ENCODE measurements at regions not wholly inside any gene's neighbourhood (a gene's known extent, or its start where the extent isn't known, plus 50 kb on each side); places are given as distances from the start of the nearest gene placed in this dataset.
A peak's percentile ranks its signal among the peaks of the same experiment; 100 is the strongest.
"Not testable (repeated sequence)": the region's sequence is repeated elsewhere in the genome, so short reads cannot be mapped to it uniquely, and the experiment has no call there.

DNA sequence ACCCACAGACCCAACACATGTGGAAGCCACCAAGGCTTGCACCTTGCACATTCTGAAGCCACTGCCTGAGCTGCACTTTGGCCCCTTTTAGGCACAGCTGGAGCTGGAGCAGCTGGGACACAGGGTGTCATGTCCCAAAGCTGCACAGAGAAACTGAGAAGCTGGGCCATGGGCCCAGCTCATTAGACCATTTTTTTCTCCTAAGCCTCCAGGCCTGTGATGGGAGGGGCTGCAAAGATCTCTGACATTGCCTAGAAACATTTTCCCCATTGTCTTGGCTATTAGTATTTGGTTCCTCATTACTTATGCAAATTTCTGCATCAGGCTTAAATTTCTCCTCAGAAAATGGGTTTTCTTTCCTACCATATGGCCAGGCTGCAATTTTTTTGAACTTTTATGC is 447.4 kb upstream of the HS3ST1 start:
- DNase-seq, result no peak

DNA sequence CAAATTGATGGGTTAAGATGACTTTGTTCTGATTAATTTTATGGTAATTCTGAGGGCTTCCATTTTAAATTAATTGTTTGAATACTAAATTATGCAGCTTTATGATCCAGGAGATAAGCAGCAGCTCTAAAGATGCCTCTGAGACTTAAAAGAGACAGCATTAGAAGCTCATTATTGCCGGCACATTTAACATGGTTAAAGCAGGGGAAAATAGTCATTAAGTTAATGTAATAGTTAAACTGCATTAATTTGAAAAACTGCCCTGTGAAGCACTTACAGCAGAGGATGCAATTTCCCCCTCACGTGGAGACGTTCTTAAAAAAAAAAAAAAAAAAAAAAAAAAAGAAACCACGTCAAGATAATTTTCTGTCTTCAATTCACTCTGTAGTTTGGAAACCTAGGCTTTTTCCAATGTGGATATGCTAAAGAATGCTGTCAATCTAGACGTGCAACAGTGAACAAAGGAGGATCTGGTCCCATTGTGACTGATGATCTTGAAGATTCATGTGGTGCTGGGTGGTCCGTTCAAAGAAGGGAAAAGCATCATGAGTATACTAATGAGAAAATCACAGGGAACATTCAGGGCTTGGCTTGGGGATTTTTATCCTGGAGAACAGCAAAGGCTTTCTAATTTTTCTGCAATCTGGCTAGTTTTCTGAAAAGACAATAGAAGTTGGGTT is 440.6 kb upstream of the HS3ST1 start:
- no peak for DNase-seq

DNA sequence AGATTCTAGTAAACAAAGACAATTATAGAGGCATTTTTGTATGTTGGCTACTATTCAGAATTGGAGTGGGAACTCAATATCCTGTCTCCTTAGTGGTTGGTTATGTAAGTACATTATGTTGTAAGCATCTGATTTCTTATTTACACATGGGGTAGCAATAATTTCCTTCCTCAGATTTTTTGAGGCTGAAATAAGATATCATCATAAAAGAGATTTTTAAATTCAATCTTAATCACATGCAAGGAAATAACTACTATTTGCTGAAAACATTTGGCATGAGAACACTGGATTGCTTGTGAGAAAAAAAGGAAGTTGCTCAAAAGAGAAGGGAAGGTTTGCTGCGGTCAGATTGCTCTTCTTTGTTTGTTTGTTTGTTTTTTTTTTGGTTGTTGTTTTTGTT is 437.7 kb upstream of the HS3ST1 start:
- DNase-seq, result no peak

DNA sequence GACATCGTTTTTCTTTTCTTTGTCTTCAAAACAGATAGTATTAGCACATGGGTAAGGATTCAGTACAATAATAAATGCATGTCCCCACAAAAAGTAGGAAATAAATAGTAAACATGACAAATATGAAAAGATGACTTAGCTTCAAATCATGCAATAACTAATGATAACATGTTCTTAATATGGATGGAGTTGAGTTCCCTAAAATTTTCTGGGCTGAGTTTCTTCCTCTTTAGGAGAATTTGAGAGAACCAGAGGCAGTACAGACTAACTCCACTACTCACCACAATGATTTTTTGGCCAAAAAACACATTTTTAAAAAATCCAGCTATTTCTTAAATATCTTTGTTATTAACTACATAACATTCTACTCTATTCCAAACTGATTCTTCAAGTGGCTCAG is 432.3 kb upstream of the HS3ST1 start:
- no peak for DNase-seq

DNA sequence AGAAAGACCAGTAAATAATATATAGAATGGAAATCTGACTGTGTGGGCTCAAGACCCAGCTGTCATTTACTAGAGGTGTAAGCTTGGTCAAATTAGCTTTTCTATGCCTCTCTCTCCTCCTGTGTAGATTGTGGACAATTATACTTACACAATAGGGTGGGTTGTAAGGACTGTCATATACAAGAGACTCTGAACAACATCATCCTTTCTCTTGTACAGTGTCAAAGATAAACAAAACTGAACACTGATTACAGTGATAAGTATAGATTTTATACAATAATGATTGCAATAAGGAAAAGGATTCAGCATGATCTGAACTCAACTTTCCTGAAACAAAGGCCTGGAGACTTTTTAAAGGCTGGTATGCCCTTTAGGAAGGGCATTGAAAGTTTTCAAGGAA is 429.2 kb upstream of the HS3ST1 start:
- no peak for DNase-seq

DNA sequence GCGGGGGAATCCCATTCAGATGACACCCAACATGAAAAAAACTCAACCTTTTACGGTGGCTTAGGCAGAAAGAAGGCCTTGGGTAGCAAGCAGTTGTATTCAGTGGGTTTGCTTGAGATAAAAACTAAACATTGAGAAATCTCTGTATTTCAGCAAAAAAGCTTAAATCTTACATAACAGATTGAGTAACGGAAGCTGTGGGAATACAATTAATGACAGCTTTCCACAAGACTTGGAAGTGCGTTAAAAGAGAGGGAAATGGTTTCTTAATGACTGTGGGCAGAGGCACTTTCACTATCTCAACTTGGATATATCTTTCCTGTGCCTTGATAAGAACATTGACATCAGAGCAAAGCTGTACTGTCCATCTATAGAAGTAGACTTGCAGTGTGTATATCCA is 418.5 kb upstream of the HS3ST1 start:
- no peak for DNase-seq

DNA sequence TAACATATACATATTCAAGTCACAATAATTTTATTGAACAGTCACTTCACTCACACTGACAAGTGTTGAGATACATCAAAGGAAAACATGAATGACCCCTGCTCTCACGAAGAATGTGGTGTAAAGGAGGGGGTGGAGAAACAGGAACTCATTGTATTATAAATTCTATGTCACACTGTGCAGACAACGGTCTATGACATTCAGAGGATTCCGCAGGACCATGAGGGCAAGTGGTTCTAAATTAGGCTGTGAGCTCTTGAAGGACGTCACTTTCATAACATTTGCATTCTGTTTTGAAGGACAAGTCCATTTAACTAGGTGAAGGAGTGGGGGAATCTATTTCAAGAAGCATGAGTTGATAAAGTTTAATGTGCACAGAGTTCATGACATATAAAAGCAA is 415.2 kb upstream of the HS3ST1 start:
- no peak for DNase-seq

DNA sequence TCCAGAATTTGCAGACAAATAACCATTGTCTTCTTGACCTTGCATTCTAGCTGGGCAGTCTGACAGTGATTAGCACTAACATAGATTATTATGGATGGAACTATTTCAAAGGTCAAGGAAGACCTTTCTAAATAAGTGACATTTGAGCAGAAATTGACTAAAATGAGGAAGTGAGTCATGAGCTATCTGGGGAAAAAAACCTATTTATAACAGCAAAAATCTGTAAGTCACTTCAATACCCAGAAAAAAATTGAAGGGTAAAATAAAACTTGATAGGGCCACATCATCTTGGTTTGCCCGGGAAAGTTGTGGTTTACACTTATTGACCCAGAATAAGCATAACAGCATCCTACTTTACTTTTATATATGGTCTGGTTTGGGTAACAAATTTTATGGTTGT is 414.6 kb upstream of the HS3ST1 start:
- no peak for DNase-seq

DNA sequence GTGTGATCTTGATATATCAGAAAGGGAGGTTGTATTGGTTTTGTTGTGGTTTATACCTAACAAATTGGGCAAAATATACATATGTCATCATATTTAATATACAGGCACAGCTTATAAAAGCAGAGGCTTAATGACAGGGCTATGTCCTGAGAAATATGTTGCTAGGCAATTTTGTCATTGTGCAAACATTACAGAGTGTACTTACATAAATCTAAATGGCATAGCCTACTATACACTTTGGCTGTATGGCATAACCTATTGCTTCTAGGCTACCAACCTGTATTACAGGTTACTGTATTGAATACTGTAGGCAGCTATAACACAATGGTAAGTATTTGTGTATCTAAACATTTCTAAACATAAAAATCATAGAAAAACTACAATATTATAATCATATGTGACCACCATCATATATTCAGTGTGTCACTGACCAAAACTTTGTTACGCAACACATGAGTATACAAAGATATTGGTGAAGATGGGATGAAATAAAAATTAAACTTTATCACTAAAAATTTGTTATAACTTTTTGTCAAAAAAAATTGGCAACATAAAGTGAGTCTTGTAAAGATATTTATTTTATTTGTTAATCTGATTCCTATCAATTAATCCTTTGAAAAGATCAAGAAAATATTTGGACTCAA is 414.0 kb upstream of the HS3ST1 start:
- no peak for DNase-seq

DNA sequence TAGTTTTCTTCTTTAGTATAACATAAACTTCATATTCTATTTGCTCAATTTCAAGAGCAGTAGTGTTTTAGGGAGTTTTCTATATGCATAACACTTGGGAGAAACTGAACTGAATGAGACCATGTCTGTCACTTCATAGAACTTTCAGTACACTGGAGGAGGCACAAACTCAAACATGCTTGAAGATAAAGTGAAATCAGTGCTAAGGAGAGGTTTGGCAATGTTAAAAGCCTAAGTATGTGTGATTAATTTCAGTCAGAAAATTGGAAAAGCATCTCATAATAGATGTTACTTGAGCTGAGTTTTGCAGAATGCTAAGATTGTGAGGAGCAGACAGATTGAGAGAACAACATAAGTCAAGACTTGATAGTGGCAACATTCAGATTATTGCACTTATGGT is 411.2 kb upstream of the HS3ST1 start:
- no peak for DNase-seq

DNA sequence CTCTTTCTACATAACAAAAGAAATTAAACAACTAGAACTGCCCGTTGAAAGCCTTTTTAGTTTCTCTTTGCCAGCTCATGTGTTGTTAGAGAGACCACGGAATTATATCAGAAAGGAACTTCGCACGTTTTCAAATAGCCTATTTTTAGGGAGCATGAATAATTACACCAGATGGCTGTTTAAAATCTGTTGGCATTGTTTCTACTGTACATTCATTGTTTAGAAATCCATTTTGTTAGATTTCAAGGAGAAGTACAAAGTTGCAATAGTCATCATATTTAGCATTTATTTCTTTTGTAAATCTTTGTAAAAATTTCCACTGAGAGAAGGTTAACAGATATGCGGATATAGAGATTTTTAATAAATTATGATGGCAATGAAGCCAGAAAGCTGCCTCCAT is 403.0 kb upstream of the HS3ST1 start:
- DNase-seq, result no peak

DNA sequence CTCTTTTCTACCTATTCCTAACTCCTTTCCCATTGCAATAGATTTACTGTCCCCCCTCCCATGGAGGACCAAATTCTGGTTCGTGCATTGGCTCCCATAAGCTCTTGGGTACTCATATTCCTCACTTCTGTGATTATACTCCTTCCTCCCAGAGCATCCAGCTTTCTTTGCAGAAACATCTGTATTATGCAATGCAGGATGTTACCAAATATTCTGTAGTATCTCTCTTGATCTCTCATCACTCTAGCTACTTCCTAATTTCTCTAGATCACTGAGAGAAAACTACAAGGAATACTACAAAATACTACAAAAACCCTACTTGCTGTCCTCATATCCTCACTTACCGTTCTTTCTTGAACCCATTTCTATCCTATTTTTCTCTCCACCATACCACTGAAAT is 395.9 kb upstream of the HS3ST1 start:
- DNase-seq, result no peak

DNA sequence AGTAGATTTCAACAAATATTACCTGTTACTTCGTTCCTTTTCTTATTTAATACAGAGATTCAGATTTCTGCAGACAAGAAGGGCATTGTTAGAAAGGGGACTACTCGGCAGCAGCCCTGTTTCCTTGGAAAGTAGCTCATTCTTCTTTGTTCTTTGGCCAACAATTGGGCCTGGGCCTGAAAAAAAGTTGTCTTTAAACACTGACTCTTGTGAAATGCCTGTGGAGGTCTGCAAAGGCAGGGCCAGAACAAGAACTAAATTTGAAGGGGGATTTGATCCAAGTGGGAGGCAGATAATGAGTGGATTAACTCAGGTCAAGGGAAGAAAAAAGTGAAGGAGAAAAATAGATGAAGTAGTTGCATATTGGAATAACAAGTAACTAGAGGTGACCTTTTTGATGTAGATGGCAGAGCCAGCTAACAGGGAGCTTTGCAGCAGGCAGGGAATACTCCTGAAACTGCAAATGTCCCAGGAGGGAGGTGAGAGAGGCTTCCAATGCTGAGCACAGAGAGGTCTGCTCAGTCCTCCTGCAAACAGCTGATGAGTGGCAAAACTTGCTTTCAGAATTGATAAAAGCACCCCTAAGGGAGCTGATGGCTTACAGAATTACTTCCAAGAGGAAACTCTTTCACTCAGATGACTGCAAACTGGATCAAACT is 393.2 kb upstream of the HS3ST1 start:
- DNase-seq, result peak in 1 of 51 donors; percentile 2

DNA sequence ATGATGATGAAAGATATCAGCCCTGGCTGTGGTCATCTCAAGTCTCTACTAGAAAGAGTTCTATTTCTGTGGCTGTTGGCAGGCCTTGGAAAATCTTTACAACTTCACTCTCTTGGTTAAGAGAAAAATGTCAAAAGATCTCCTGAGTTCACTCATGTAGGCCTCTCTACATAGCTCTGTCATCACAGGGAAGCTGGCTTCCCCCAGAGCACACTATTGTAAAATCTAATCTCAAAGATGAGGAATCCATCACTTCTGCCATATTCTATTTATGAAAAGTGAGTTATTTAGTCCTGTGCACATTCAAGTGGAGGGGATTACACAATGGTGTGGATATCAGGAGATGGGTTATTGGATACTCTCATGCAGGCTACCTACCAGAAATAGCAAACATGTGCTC is 388.4 kb upstream of the HS3ST1 start:
- DNase-seq, result no peak

DNA sequence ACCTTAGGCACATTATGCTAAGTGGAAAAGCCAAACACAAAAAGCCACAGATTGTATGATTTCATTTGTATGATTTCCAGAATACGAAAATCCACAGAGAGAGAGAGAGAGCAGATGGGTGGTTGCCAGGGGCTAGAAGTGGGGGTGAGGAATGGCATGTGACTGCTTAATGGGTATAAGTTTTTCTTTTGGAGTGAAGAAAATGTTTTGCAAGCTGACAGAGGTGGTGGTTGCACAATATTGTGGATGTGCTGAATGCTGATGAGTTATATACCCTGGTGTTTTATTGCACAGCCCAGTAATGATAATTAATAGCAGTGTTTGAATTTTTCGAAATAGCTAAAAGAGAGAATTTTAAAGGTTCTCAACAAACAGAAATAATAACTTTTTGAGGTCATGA is 386.1 kb upstream of the HS3ST1 start:
- DNase-seq, result no peak

DNA sequence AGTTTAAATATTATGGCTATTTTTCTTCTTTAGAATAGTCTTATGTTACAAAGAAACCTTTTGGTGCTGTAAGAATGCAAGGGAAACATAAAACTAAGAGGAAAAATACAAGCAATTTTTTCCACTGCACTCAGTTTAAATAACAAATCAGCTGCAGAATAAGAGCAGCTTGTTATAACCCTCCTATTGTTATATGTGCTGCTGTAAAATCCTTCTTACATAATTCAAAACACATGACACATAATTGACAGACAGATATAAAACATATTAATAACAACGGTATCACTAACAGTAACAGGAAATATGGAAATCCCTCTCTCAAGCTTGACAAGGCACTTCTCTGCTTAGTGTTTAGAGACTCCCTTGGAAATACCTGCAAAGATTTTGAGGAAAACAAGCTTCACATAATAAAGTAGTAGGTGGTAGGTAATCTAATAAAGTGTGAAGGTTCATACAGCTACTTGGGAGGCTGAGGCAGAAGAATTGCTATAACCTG is 385.3 kb upstream of the HS3ST1 start:
- no peak for DNase-seq

DNA sequence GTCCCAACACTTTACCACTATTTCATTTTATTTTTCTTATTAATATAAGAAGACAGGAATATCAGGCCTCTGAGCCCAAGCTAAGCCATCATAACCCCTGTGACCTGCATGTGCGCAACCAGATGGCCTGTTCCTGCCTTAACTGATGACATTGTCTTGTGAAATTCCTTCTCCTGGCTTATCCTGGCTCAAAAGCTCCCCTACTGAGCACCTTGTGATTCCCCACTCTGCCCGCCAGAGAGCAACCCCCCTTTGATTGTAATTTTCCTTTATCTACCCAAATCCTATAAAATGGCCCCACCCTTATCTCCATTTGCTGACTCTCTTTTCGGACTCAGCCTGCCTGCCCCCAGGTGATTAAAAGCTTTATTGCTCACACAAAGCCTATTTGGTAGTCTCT is 382.8 kb upstream of the HS3ST1 start:
- DNase-seq, result not testable (repeated sequence)

DNA sequence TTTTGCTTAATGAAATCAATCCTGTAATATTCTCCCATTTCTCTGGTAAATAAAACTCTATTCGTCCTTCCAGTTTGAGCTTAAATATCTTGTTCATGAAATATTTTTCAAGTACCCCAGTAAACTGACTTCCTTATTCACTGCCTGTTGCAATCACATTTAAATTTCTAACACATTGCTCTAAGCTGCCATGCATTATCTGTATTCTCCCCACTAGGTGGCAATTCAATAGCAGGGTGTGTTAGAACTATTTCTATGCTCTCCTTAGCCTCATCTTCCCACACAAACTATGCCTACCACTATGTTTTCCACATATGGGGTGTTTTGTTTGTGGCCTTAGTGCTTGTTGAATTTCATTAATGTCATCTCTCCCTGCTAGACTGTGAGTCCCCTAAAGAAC is 377.1 kb upstream of the HS3ST1 start:
- DNase-seq, result peak in 1 of 51 donors; percentile 14

DNA sequence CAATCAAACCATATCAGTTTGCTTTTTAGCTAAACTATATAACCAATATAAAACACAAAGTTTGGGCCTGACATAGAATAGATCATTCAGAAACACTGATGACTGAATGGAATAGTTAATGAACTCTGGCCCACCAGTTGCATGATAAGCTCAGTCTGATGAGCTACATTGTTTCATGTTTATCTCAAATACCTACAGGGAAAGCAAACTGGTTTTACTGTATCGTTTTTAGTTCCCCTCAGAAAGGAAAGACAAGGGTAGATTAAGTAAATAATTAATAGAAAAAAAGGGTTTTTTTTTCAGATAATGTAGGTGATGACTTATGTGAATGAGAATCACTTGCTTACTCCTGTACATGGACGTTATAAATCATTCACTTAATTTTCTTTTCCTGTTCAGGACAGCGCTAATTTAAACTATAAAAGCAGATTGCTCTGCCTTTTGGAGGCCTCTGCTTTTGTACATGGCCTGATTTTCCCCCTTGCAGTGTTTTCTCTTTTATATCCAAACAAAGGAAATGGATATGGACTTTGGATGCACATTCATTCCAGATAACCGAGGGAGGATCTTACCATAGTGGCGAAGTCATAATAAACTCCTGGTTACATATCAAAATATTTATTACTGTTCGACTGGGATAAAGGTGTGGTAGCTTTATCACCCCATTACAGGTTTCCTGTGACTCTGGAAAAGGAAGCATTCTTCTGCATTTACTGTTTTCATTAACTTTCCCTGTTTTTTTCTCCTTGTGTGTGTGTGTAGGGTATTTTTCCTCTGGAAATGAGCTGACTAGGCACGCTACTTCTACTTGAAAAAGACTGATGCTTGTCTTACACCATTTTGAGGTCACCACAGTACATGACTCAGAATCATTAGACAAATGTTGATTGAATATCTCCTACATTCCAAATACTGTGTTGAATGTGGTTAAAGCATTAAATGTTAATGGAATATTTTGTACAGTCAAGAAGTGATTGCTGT is 373.1 kb upstream of the HS3ST1 start:
- DNase-seq, result no peak

DNA sequence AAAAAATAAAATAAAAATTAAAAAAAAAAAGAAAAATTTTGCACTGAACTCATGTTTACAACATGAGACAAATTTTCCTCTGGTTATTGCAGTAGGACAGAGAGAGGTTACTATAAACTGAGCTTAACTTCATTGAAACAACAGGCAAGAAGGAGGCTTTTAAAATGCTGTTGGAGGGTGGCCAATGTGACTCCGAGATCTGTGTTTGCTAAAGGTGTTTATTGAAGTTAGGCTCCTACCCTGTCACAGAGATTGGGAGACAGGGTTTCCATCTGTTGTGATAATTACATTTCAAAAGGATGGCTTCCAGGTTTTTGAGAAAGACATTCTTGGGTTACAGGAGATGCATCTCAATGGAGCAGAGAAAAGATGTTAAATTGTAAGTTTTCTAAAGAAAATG is 370.5 kb upstream of the HS3ST1 start:
- DNase-seq, result no peak

DNA sequence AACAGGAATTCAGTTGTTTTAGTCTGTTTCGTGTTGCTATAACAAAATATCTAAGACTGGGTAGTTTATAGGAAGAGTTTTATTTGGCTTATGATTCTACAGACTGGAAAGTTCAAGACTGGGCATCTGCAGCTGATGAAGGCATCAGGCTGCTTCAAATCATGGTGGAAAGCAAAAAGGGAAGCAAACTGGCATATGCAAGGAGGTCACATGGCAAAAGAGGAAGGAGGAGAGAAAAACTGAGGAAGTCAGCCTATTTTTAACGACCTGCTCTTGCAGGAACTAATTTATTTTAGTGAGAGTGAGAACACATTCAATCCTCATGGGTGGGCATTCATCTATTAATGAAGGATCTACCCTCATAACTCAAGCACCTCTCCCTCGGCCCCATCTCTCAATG is 363.1 kb upstream of the HS3ST1 start:
- no peak for DNase-seq

DNA sequence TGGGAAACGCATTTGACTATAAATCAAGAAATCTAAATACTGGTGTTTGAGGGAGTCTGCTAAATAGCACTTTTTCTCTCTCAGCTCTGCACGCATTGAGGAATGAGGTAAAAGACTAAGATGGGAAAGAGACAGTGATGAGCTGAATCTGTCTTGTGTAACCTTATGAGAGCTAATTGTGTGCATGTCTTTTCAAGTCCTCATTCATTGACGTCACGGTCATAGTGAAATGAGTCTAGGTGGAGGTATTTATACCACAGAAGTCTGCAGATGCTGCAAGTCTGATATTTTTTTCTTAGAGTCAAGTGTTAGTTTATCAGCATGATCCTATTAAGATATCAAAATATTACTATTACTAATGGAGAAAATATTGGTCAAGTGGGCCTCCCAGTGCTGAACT is 361.5 kb upstream of the HS3ST1 start:
- no peak for DNase-seq

All from hypothalamus (tissue), 51 donors.